Stimulated activated naive CD8-positive, alpha-beta T cell treated with anti-CD3 and anti-CD28 coated beads, Interleukin-15, Interleukin-2, amounts not matched to agents 100 ng/mL and 50 ng/mL, for 24 hours (primary cell): ENCODE measurements at regions not wholly inside any gene's neighbourhood (a gene's known extent, or its start where the extent isn't known, plus 50 kb on each side); places are given as distances from the start of the nearest gene placed in this dataset.

Experiments
- H3K27ac Mint-ChIP-seq: one replicate; pipeline ENCODE4 v1.8.0; 2021; ENCODE audit warnings: mild to moderate bottlenecking, mixed read lengths
- H3K27me3 Mint-ChIP-seq: one replicate; pipeline ENCODE4 v1.8.0; 2021; ENCODE audit warnings: mixed read lengths
- H3K36me3 Mint-ChIP-seq: one replicate; pipeline ENCODE4 v1.8.0; 2021; ENCODE audit warnings: low read depth, mixed read lengths
- H3K4me1 Mint-ChIP-seq: one replicate; pipeline ENCODE4 v1.8.0; 2021; ENCODE audit warnings: low read depth, mixed read lengths
- H3K4me3 Mint-ChIP-seq: one replicate; pipeline ENCODE4 v1.8.0; 2021; ENCODE audit warnings: mild to moderate bottlenecking, mixed read lengths
- H3K9me3 Mint-ChIP-seq: one replicate; pipeline ENCODE4 v1.8.0; 2021; ENCODE audit warnings: mixed read lengths

GRCh38 chrX:4830880-4831557 lies 1117.6 kb upstream of the PRKX start:
- Mint-ChIP-seq H3K4me1 (no peaks in the 10 kb centered on the region), H3K9me3 (no peaks in the 10 kb centered on the region)

DNA sequence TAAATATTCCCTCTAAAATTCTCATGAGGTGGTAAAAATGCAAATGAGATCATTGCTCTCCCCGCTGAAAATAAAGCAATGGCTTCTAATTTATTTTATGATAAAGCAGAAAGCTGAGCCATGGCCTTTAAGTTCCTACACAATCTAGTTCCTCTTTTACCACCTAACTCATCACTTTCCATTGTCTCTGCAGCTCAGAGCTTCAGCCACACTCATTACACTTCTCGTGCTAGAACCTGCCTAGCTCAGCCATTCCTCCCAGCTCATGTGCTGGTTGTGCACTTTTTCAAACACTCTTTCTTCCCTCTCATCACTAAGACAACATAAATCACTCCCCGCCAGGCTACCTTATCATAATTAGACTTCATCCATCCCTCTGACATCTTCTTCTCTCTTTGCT lies 1112.1 kb upstream of the PRKX start:
- Mint-ChIP-seq H3K27ac (no peak overlapping the region), H3K4me3 (no peak overlapping the region), H3K9me3 (peaks cover 5% of the 10 kb centered on the region)

More at GRCh38 chrX:4830880-4831557, 1117.6 kb upstream of the PRKX start:
- Mint-ChIP-seq H3K36me3 (no peaks in the 10 kb centered on the region), H3K4me3 (no peak overlapping the region), H3K27me3 (no peaks in the 10 kb centered on the region), H3K27ac (no peak overlapping the region)

DNA sequence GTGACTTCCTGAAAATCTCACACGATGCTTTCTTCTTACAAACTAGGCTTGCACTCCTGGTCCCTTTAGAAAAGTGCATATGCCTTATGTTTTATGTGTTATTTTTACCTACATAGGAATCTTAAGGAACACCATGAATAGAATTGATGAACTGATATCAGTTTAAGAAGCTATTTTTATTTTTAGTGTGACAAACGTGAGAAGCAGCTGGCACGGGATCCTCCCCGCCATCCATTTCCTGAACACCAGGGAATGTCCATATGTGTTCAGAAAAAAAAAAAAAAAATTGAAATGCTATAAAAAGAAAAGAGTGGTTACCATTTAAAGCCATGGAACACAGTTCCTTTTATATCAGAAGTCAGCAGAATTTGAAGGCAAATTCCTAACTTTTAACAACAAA lies 1096.1 kb upstream of the PRKX start:
- Mint-ChIP-seq H3K27me3 (no peaks in the 10 kb centered on the region), H3K9me3 (no peaks in the 10 kb centered on the region), H3K36me3 (no peaks in the 10 kb centered on the region), H3K27ac (no peak overlapping the region), H3K4me3 (no peak overlapping the region), H3K4me1 (no peaks in the 10 kb centered on the region)

More for the DNA sequence above, 1112.1 kb upstream of the PRKX start:
- H3K4me1 Mint-ChIP-seq: peaks cover 4% of the 10 kb centered on the region
- H3K27me3 Mint-ChIP-seq: no peaks in the 10 kb centered on the region
- H3K36me3 Mint-ChIP-seq: no peaks in the 10 kb centered on the region

- H3K36me3 Mint-ChIP-seq: no peaks in the 10 kb centered on the region
- H3K27me3 Mint-ChIP-seq: no peaks in the 10 kb centered on the region
Observed at GRCh38 chrX:4805502-4805901, 1092.1 kb upstream of the PRKX start.

DNA sequence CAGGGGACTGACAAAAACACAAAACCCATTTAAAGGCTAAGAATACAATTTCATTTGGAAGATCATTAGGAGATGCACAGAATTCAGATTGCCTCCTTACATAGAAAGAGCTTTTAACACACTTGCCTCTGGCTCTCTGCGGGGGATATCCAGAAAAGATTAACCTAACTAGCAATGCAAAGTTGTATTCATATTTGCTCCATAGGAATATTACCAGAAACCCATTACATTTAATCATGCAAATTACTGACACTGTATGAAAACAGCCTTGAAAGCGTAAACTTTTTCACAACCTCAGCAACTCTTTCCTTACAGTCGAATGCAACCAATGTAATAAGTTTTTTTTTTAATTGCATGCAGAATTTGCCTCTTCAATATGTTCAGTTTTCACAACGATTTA lies 1087.3 kb upstream of the PRKX start:
- Mint-ChIP-seq H3K36me3 (no peaks in the 10 kb centered on the region), H3K27ac (no peak overlapping the region), H3K4me1 (no peaks in the 10 kb centered on the region), H3K4me3 (no peak overlapping the region), H3K27me3 (no peaks in the 10 kb centered on the region), H3K9me3 (no peaks in the 10 kb centered on the region)

More at GRCh38 chrX:4805502-4805901, 1092.1 kb upstream of the PRKX start:
- Mint-ChIP-seq H3K27ac (no peak overlapping the region), H3K4me1 (no peaks in the 10 kb centered on the region), H3K4me3 (no peak overlapping the region), H3K9me3 (no peaks in the 10 kb centered on the region)

- H3K9me3 Mint-ChIP-seq: no peaks in the 10 kb centered on the region
- no peaks in the 10 kb centered on the region for H3K4me1 Mint-ChIP-seq
- H3K4me3 Mint-ChIP-seq: no peak overlapping the region
- no peaks in the 10 kb centered on the region for H3K27me3 Mint-ChIP-seq
- H3K36me3 Mint-ChIP-seq: no peaks in the 10 kb centered on the region
- H3K27ac Mint-ChIP-seq: no peak overlapping the region
Observed at GRCh38 chrX:4787971-4788370, 1074.5 kb upstream of the PRKX start.

DNA sequence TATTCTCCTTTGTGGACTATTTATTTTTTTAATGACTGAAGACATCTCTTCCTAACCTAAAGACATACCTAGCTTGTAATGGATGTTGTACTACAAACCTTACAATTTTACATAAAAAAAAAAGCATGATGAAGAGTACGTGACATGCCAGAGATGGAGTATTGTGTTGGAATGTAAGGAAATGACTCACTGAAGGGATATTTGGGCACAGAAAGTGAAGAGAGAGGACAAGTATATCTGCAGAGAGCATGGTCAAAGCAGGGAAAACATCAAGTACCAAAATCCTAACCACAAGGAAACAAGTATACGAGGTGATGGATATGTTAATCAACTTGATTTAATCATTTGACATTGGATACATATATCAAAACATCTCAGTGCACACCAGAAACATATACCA lies 1051.4 kb upstream of the PRKX start:
- no peaks in the 10 kb centered on the region for H3K36me3 Mint-ChIP-seq
- H3K4me1 Mint-ChIP-seq: no peaks in the 10 kb centered on the region
- H3K4me3 Mint-ChIP-seq: no peak overlapping the region
- no peak overlapping the region for H3K27ac Mint-ChIP-seq
- H3K9me3 Mint-ChIP-seq: no peaks in the 10 kb centered on the region
- H3K27me3 Mint-ChIP-seq: no peaks in the 10 kb centered on the region

GRCh38 chrX:4762196-4762595 lies 1048.7 kb upstream of the PRKX start:
- no peaks in the 10 kb centered on the region for H3K27me3 Mint-ChIP-seq
- no peaks in the 10 kb centered on the region for H3K4me1 Mint-ChIP-seq
- H3K36me3 Mint-ChIP-seq: no peaks in the 10 kb centered on the region
- no peak overlapping the region for H3K4me3 Mint-ChIP-seq
- H3K9me3 Mint-ChIP-seq: no peaks in the 10 kb centered on the region
- H3K27ac Mint-ChIP-seq: no peak overlapping the region

- H3K4me1 Mint-ChIP-seq: peaks cover 6% of the 10 kb centered on the region
- H3K27ac Mint-ChIP-seq: no peak overlapping the region
- H3K27me3 Mint-ChIP-seq: no peaks in the 10 kb centered on the region
- H3K4me3 Mint-ChIP-seq: no peak overlapping the region
- no peaks in the 10 kb centered on the region for H3K36me3 Mint-ChIP-seq
- no peaks in the 10 kb centered on the region for H3K9me3 Mint-ChIP-seq
Observed at GRCh38 chrX:4754878-4755604, 1041.6 kb upstream of the PRKX start.

DNA sequence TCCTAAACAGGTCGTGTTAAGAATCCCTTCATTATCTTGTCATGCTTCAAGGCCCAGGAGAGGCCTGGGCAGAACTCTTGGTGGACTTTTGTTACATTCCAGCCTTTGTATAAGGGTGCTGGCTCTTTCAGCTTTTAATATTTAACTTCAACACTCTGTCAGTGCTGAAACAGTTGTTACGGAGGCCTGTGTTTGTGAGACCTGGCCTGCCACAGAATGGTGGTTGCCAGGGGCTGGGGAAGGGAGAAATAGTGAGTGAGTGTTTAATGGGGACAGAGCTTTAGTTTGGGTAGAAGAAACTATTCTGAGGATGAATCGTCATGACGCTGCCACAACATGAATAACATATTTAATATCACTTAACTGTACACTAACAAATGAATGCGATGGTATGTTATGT lies 1027.6 kb upstream of the PRKX start:
- no peaks in the 10 kb centered on the region for H3K36me3 Mint-ChIP-seq

GRCh38 chrX:4735299-4735698 lies 1021.9 kb upstream of the PRKX start:
- H3K9me3 Mint-ChIP-seq: no peaks in the 10 kb centered on the region
- H3K27ac Mint-ChIP-seq: no peak overlapping the region
- H3K4me1 Mint-ChIP-seq: no peaks in the 10 kb centered on the region
- no peak overlapping the region for H3K4me3 Mint-ChIP-seq
- no peaks in the 10 kb centered on the region for H3K27me3 Mint-ChIP-seq
- no peaks in the 10 kb centered on the region for H3K36me3 Mint-ChIP-seq

More for the DNA sequence above, 1027.6 kb upstream of the PRKX start:
- Mint-ChIP-seq H3K4me1 (no peaks in the 10 kb centered on the region), H3K27ac (no peak overlapping the region), H3K9me3 (no peaks in the 10 kb centered on the region), H3K4me3 (no peak overlapping the region), H3K27me3 (no peaks in the 10 kb centered on the region)

- no peaks in the 10 kb centered on the region for H3K9me3 Mint-ChIP-seq
- no peaks in the 10 kb centered on the region for H3K27me3 Mint-ChIP-seq
- H3K4me3 Mint-ChIP-seq: no peak overlapping the region
- H3K27ac Mint-ChIP-seq: no peak overlapping the region
- H3K36me3 Mint-ChIP-seq: no peaks in the 10 kb centered on the region
- H3K4me1 Mint-ChIP-seq: no peaks in the 10 kb centered on the region
Observed at GRCh38 chrX:4710618-4711433, 997.4 kb upstream of the PRKX start.

DNA sequence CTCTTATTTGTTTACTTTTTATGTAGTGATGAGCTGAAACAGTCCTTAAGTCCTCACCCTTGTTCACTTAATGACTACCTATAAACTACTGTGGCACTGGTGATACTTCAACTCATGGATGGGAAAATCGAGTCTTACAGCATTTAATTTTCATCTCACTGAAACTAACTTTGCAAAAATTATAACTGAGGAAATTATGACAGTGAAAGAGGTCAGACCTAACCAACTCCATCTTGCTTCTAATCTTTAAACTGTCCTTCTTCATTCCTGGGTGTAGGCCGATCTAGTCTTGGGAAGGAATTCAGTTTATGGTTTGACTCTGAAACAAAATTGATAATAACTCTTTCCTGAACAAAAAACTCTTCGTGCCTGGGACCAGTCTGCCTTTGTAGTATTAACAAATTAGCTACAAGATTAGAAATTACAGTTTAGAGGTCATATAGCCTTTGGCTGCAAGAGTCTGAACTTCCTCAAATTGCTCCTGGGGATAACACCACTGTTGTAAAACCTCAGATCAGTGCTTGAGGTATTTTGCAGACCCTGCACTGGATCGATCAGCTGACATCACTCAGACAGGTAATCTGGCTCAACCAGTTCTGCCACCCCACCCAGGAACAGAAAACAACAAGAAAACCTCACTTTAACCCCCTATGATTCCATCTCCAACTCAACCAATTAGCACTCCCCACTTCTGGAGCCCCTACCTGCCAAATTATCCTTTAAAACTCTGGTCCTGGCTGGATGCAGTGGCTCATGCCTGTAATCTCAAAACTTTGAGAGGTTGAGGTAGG lies 995.7 kb upstream of the PRKX start:
- Mint-ChIP-seq H3K4me1 (no peaks in the 10 kb centered on the region), H3K27ac (no peak overlapping the region), H3K36me3 (no peaks in the 10 kb centered on the region), H3K9me3 (no peaks in the 10 kb centered on the region), H3K4me3 (no peak overlapping the region), H3K27me3 (no peaks in the 10 kb centered on the region)

DNA sequence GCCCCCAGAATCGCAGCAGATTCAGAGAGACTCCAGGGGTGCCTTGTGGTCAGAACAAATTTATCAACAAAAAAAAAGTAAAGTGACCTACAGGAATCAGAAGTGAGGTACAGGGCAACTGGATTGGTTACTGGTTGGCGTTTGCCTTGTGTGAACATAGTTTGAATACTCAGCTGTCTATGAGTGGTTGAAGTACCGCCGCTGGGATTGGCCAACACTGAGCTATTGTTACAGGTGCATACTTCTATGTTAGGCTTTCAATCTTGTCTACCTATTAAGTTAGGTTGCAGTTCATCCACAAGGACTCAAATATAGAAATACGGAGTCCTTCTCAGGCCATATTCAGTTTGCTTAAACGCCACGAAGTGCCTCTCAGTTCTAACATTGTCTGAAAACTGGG lies 993.5 kb upstream of the PRKX start:
- Mint-ChIP-seq H3K36me3 (no peaks in the 10 kb centered on the region), H3K4me3 (no peak overlapping the region), H3K4me1 (no peaks in the 10 kb centered on the region), H3K27me3 (no peaks in the 10 kb centered on the region), H3K27ac (no peak overlapping the region), H3K9me3 (no peaks in the 10 kb centered on the region)
